ENCODE measurements at regions not wholly inside any gene's neighbourhood (a gene's known extent, or its start where the extent isn't known, plus 50 kb on each side); places are given as distances from the start of the nearest gene placed in this dataset.

DNA sequence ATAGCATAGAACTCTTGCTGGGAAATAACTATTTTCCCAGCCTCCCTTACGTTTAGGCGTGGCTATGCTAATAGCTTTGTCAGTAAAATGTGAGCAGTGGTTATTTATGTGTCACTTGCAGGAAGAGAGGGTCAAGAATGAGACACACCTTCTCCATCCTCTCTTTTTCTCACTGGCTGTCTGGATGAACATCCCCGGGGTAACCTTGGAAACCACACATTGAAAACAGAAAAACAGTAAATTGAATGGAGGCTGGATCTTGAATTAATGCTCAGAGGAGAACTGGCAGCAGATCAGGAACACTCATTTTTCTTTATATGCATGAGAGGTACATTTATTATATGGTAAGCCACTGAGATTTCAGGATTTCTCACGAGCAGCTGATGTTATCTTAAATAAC, 127.6 kb downstream of the DNAJB9 start:
- no peak for DNase-seq (ENCODE audit: low spot score)

- DNase-seq (ENCODE audit: low spot score): no peak
Measured at GRCh38 chr7:108711611-108712010, 141.9 kb downstream of the DNAJB9 start.

DNA sequence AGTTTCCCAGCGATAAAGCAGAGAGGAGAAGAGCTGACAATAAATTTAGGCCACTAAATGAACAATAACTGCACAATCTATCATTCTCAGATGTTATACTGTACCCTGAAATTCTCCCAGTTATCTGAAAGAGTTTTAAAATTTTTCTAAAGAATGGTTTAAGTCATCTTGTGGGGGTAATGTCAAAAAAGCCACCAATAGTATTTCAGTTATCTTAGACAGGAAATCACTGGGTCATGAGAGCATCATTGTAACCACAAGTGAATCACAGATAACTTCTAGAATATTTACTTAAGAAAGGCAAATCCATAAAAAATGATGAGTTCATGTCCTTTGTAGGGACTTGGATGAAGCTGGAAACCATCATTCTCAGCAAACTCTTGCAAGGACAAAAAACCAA, 147.1 kb downstream of the DNAJB9 start:
- no peak for DNase-seq (ENCODE audit: low spot score)

- DNase-seq (ENCODE audit: low spot score): no peak
Measured at GRCh38 chr7:108717781-108718180, 148.1 kb downstream of the DNAJB9 start.

DNA sequence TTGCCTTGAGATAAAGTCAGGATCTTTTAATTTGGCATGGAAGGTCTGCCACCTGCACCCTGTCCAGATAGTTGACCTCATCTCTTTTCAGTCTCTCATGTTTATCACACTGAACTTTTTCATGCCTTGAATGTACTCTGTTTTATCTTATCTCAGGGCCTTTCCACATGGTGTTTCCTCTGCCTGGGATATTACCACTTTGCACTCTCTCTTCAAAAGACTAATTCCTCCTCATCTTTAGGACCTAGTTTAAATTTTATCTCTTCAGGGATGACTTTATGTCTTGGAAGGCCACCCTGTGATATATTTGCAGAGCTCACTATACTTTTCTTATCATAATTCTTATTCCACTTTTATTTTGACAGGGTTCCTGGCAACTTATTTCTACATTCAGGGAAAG, 150.0 kb downstream of the DNAJB9 start:
- no peak for DNase-seq (ENCODE audit: low spot score)

- DNase-seq (ENCODE audit: low spot score): no peak
Measured at GRCh38 chr7:108722561-108722960, 152.9 kb downstream of the DNAJB9 start.

GRCh38 chr7:108723381-108723814, 153.7 kb downstream of the DNAJB9 start:
- DNase-seq (ENCODE audit: low spot score): no peak

DNA sequence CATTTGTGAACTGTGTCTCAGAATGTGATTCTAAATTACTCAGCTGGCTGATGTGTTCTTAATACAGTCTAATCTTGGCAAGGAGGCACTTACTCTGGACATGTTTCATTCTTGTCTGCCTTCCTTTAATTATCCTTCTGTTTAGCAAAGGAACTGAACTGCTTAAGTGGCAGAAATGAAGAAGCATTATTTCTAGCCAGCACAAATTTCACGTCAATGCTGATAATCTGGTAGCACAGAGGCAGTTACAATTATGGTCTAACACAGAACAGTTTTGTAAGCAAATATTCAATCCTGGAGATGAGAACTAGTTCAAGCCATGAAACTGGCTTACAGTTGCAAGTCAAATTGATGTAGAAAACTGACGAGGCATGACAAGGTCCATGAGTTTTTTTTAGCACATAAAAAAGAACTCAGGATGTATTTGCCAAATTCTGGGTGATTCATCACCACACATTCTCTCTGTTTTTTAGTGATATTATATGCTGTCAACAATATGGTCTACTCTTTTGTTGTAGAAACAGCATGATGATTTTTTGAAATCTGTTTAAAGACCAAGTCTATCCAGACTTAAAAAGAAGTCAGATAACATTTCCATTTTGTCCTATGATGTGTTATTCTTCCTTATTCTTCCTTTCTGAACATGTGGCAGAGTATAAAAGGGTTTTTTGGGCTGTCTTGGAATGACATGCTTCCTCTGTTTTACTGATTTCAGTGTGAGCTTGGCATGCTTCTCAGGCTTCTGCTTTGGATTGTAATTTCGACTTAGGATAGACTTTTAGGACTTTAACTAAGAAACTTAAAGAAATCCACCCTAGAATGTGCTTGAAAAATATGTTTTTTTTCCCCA, 154.8 kb downstream of the DNAJB9 start:
- no peak for DNase-seq (ENCODE audit: low spot score)

- DNase-seq (ENCODE audit: low spot score): no peak
Measured at GRCh38 chr7:108735814-108736213, 166.1 kb downstream of the DNAJB9 start.

DNA sequence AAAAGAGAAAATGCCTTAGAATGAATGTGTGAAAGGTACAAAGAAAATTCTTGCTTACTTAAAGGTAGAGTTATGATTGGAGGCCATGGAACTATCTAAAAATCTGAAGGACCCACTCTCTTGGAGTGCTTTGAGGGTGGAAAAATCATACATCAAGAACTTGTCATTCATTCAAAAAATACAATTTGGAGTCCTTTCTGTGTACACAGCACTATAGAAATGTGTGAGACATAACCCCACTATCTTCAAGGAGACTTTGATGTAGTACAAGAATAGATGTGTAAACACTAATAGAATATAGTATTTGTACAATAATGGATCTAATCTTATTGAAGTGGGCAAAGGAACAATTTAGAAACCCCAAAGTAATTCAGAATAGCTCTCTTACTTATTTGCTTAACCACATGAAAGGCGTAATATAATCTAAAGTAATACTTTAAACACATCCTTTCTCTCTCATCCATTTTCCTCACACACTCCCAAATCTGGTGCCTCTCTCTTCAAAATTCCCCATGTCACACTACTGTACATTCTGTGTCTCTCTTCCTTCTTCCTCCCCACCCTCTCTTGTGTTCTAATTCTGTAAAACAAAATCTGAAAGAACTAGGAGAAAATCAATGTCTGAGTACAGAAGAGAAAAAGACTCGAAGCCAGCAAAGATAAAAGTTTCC, 166.7 kb downstream of the DNAJB9 start:
- no peak for DNase-seq (ENCODE audit: low spot score)

GRCh38 chr7:108770981-108771745, 201.5 kb downstream of the DNAJB9 start:
- DNase-seq (ENCODE audit: low spot score): no peak

- no peak for DNase-seq (ENCODE audit: low spot score)
Measured at GRCh38 chr7:108771853-108772252, 202.2 kb downstream of the DNAJB9 start.

DNA sequence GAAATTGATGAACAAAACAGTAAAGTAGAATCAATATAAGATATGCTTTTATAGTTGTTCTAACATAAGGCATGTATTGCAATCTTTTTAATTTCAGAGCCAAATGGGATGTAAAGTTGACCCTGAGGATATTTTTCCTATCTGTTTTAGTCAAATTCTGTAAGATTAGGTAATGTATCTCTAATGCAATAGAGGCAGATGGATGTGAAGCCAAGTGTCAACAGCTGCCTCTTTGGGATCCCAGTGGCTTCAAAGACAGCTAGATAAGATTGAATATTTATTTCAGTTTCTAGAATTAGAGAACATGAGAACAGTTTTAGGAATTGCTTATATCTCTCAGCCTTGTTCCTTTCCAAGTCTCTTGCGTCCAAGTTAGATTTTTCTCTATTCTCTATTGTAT, 208.3 kb downstream of the DNAJB9 start:
- DNase-seq (ENCODE audit: low spot score): no peak

- no peak for DNase-seq (ENCODE audit: low spot score)
Measured at GRCh38 chr7:108789451-108789850, 219.8 kb downstream of the DNAJB9 start.

GRCh38 chr7:108794466-108794865, 224.8 kb downstream of the DNAJB9 start:
- no peak for DNase-seq (ENCODE audit: low spot score)

GRCh38 chr7:108802650-108803049, 233.0 kb downstream of the DNAJB9 start:
- no peak for DNase-seq (ENCODE audit: low spot score)

- DNase-seq (ENCODE audit: low spot score): peak; percentile 9
Measured at GRCh38 chr7:108805808-108806397, 236.2 kb downstream of the DNAJB9 start.

- DNase-seq (ENCODE audit: low spot score): no peak
Measured at GRCh38 chr7:108808549-108809266, 239.0 kb downstream of the DNAJB9 start.

- DNase-seq (ENCODE audit: low spot score): no peak
Measured at GRCh38 chr7:108809356-108809755, 239.7 kb downstream of the DNAJB9 start.

GRCh38 chr7:108810756-108811385, 241.2 kb downstream of the DNAJB9 start:
- DNase-seq (ENCODE audit: low spot score): no peak
